MM.1S (cell line): ENCODE measurements at regions not wholly inside any gene's neighbourhood (a gene's known extent, or its start where the extent isn't known, plus 50 kb on each side); places are given as distances from the start of the nearest gene placed in this dataset.

ENCODE experiments used
- DNase-seq: peaks from one replicate; pipeline ENCODE4 v3.0.0-alpha.2; 2015
- H2AFZ ChIP-seq: fragments of 300-600 bp; sonication (generic); 2 replicates; pipeline ENCODE4 v1.6.0; 2016; ENCODE audit warnings: antibody characterized with exemption, low read length
- H3F3A ChIP-seq: fragments of 300-600 bp; sonication (generic); 2 replicates; pipeline ENCODE4 v1.6.1; 2016; ENCODE audit warnings: mild to moderate bottlenecking, antibody characterized with exemption, low read length, moderate library complexity, mixed read lengths; ENCODE audit not compliant: insufficient read depth
- H3K27ac ChIP-seq: fragments of 300-600 bp; sonication (generic); 2 replicates; pipeline ENCODE4 v1.5.1; 2016; ENCODE audit warnings: mild to moderate bottlenecking, low read length
- H3K27me3 ChIP-seq: fragments of 300-600 bp; sonication (generic); replicated peaks from 2 replicates; pipeline ENCODE4 v1.6.0; 2016; ENCODE audit warnings: low read length; ENCODE audit not compliant: insufficient read depth
- H3K36me3 ChIP-seq: fragments of 300-600 bp; sonication (generic); replicated peaks from 2 replicates; pipeline ENCODE4 v1.6.1; 2016; ENCODE audit warnings: mild to moderate bottlenecking, low read length, mixed read lengths; ENCODE audit not compliant: insufficient read depth
- H3K4me1 ChIP-seq: fragments of 300-600 bp; sonication (generic); 2 replicates; pipeline ENCODE4 v1.6.1; 2016; ENCODE audit warnings: low read length, mixed read lengths
- H3K4me2 ChIP-seq: fragments of 300-600 bp; sonication (generic); 2 replicates; pipeline ENCODE4 v1.6.0; 2016; ENCODE audit warnings: low read depth, low read length
- H3K4me3 ChIP-seq: fragments of 300-600 bp; sonication (generic); 2 replicates; pipeline ENCODE4 v1.5.1; 2016; ENCODE audit warnings: low read length, mixed read lengths
- H3K79me2 ChIP-seq: fragments of 300-600 bp; sonication (generic); 2 replicates; pipeline ENCODE4 v1.6.1; 2016; ENCODE audit warnings: mixed run types, low read length, mixed read lengths
- H3K9ac ChIP-seq: fragments of 300-600 bp; sonication (generic); 2 replicates; pipeline ENCODE4 v1.6.1; 2016; ENCODE audit warnings: low read length, mixed read lengths
- H3K9me2 ChIP-seq: fragments of 300-600 bp; sonication (generic); replicated peaks from 2 replicates; pipeline ENCODE4 v1.6.1; 2016; ENCODE audit warnings: mild to moderate bottlenecking, low read length, mixed read lengths; ENCODE audit not compliant: insufficient read depth
- H3K9me3 ChIP-seq: fragments of 300-600 bp; sonication (generic); replicated peaks from 2 replicates; pipeline ENCODE4 v1.6.1; 2016; ENCODE audit warnings: mild to moderate bottlenecking, low read length, mixed read lengths; ENCODE audit not compliant: insufficient read depth
- H4K20me1 ChIP-seq: fragments of 300-600 bp; sonication (generic); 2 replicates; pipeline ENCODE4 v1.6.1; 2016; ENCODE audit warnings: mild to moderate bottlenecking, low read length, moderate library complexity, mixed read lengths; ENCODE audit not compliant: insufficient read depth
- CTCF ChIP-seq: fragments of 300-600 bp; sonication (generic); IDR thresholded peaks from 2 replicates; pipeline ENCODE4 v1.5.1; 2016; ENCODE audit warnings: antibody characterized with exemption, low read length, mixed read lengths
- EZH2 ChIP-seq: fragments of 300-600 bp; sonication (generic); optimal IDR thresholded peaks from 2 replicates; pipeline ENCODE3; 2017; ENCODE audit warnings: low read depth, mild to moderate bottlenecking, antibody characterized with exemption, low read length, mixed read lengths
- EZH2phosphoT487 ChIP-seq: fragments of 300-600 bp; sonication (generic); IDR thresholded peaks from 2 replicates; pipeline ENCODE4 v1.6.1; 2018; ENCODE audit warnings: antibody characterized with exemption, low read length

- Histone ChIP-seq H3K9me3 (no peaks in the 10 kb centered on the region), H3F3A (no peaks in the 10 kb centered on the region), H3K27me3 (no peaks in the 10 kb centered on the region), H3K4me2 (no peak overlapping the region), H3K4me3 (no peak overlapping the region), H3K4me1 (no peaks in the 10 kb centered on the region), H4K20me1 (no peaks in the 10 kb centered on the region), H3K79me2 (no peaks in the 10 kb centered on the region), H2AFZ (no peak overlapping the region), H3K9me2 (no peaks in the 10 kb centered on the region), H3K9ac (no peak overlapping the region), H3K27ac (no peak overlapping the region), H3K36me3 (no peaks in the 10 kb centered on the region)
- DNase-seq, result no peak
- TF ChIP-seq CTCF (no peak), EZH2 (no peak), EZH2phosphoT487 (no peak)
These were observed 149.5 kb downstream of the TMTC3 start for GRCh38 chr12:88291498-88292131.

- no peaks in the 10 kb centered on the region for H3K9me2 ChIP-seq
- no peaks in the 10 kb centered on the region for H3K79me2 ChIP-seq
- H3F3A ChIP-seq, result no peaks in the 10 kb centered on the region; the same call in 1 of the 2 replicates
- no peaks in the 10 kb centered on the region for H3K36me3 ChIP-seq
- TF ChIP-seq EZH2phosphoT487, result no peak
- no peak for TF ChIP-seq CTCF
- no peak for TF ChIP-seq EZH2
- H3K4me2 ChIP-seq, result no peak overlapping the region
- no peaks in the 10 kb centered on the region; the same call in 1 of the 2 replicates for H3K4me1 ChIP-seq
- H3K27ac ChIP-seq, result no peak overlapping the region
- H3K4me3 ChIP-seq, result no peak overlapping the region
- H3K9ac ChIP-seq, result no peak overlapping the region
- H4K20me1 ChIP-seq, result no peaks in the 10 kb centered on the region
- no peaks in the 10 kb centered on the region for H3K9me3 ChIP-seq
- no peak overlapping the region for H2AFZ ChIP-seq
- H3K27me3 ChIP-seq, result no peaks in the 10 kb centered on the region
- no peak for DNase-seq
These were observed 156.0 kb downstream of the TMTC3 start for GRCh38 chr12:88298014-88298682.

GRCh38 chr12:88298761-88299242 lies 156.7 kb downstream of the TMTC3 start:
- Histone ChIP-seq H3K4me2 (no peak overlapping the region), H3K9me2 (no peaks in the 10 kb centered on the region), H3K27ac (no peak overlapping the region), H3K79me2 (no peaks in the 10 kb centered on the region), H3K36me3 (no peaks in the 10 kb centered on the region), H3K9ac (no peak overlapping the region), H3F3A (no peaks in the 10 kb centered on the region; the same call in 1 of the 2 replicates), H3K4me3 (no peak overlapping the region), H2AFZ (no peak overlapping the region), H4K20me1 (no peaks in the 10 kb centered on the region), H3K27me3 (no peaks in the 10 kb centered on the region), H3K4me1 (no peaks in the 10 kb centered on the region; the same call in 1 of the 2 replicates), H3K9me3 (no peaks in the 10 kb centered on the region)
- TF ChIP-seq EZH2 (no peak), EZH2phosphoT487 (no peak), CTCF (no peak)
- no peak for DNase-seq
